Heart left ventricle (tissue), 16 donors: ENCODE measurements at regions not wholly inside any gene's neighbourhood (a gene's known extent, or its start where the extent isn't known, plus 50 kb on each side); places are given as distances from the start of the nearest gene placed in this dataset.

Source experiments
- ATAC-seq, 4 donors: fragments of 200-7000 bp; cut with Tn5 transposase; one replicate each; pipeline ENCODE4 v1.9.1; 2020 to 2022; ENCODE audit warnings: moderate library complexity in 4 of 4, mild to moderate bottlenecking in 3 of 4, moderate number of reproducible peaks in 1 of 4
- DNase-seq, 5 donors: peaks; one replicate each; pipeline ENCODE4 v3.0.0-alpha.2; 2020
- H3K27ac ChIP-seq, 12 donors: fragments of 200-600 bp; sonication (generic) in 4 of 12; one replicate each; pipeline versions ENCODE4 v1.5.0 to v1.8.0; 2016 to 2022; ENCODE audit warnings: mild to moderate bottlenecking in 2 of 12
- H3K27me3 ChIP-seq, 9 donors: fragments of 200-600 bp; sonication (generic) in 2 of 9; one replicate each; pipeline versions ENCODE4 v1.5.1 to v1.8.0; 2016 to 2022; ENCODE audit warnings: mild to moderate bottlenecking in 3 of 9
- H3K36me3 ChIP-seq, 9 donors: fragments of 200-600 bp; sonication (generic) in 2 of 9; one replicate each; pipeline versions ENCODE4 v1.5.0 to v1.8.0; 2018 to 2022; ENCODE audit warnings: mild to moderate bottlenecking in 2 of 9
- H3K4me1 ChIP-seq, 12 donors: fragments of 200-600 bp; sonication (generic) in 4 of 12; one replicate each; pipeline versions ENCODE4 v1.5.0 to v1.8.0; 2016 to 2022; ENCODE audit warnings: mild to moderate bottlenecking in 3 of 12
- H3K4me3 ChIP-seq, 12 donors: fragments of 200-600 bp; sonication (generic) in 4 of 12; one replicate each; pipeline versions ENCODE4 v1.5.0 to v1.8.0; 2017 to 2022; ENCODE audit warnings: mild to moderate bottlenecking in 9 of 12, moderate library complexity in 4 of 12
- H3K9me3 ChIP-seq, 12 donors: fragments of 200-600 bp; sonication (generic) in 4 of 12; one replicate each; pipeline versions ENCODE4 v1.5.0 to v1.8.0; 2016 to 2022; ENCODE audit warnings: mild to moderate bottlenecking in 1 of 12
- CTCF ChIP-seq, 12 donors: fragments of 200-600 bp; sonication (generic) in 4 of 12; IDR thresholded peaks; one replicate each; pipeline versions ENCODE4 v1.5.0 to v1.8.0; 2018 to 2022; ENCODE audit warnings: antibody characterized with exemption in 12 of 12, mild to moderate bottlenecking in 5 of 12
- POLR2A ChIP-seq, 2 donors: fragments of 450-650 bp; IDR thresholded peaks; one replicate each; pipeline ENCODE4 v1.6.1; 2017; ENCODE audit warnings: antibody characterized with exemption in 2 of 2, mild to moderate bottlenecking in 2 of 2, moderate library complexity in 2 of 2
- WGBS, 4 donors: extraction: QIAGEN DNeasy Blood & Tissue Kit in 2 of 4; methylation state at CpG; one replicate each; pipeline versions ENCODE4 v1.1.5 to v1.1.7; 2013 to 2018; 5-methylcytosine and 5-hydroxymethylcytosine counted together
- intact Hi-C, 10 donors: fragments of 100-400 bp; cut with DNase I; formaldehyde crosslinking; loops; one replicate each; pipeline versions ENCODE4 v1.11.1 to v1.14.2; 2022
- donor health status: ischemic (EF 13 %, LVEDD 7.1; RV severe dilation, severe dysfunction).
- donor health status: healthy with polysubstance abuse.
- donor health status: DM: no; HTN: yes; CAD: no.
- donor health status: DM: no; HTN: no; CAD: no.
- donor health status: ischemic (EF 25% LVEDD 6.9; RV normal size, moderate dysfunction).
- donor health status: ischemic (EF 25% LVEDD 5.7; RV mildly dilated, moderate dysfunction).
- donor health status: healthy.
- donor health status: DM: yes; HTN: yes; CAD: no.
- donor health status: ischemic (EF 35%, LVEDD 5.7; RV mildly dilated, moderate dysfunction).
- donor health status: nonischemic (EF 11% LVEDD 7.7; RV severe dilation, severe dysfunction).
- donor health status: DM: yes; HTN: yes; CAD: no.
- donor health status: PGD.
- donor health status: ischemic (EF 29% LVEDD 5.4; RV normal size, mild dysfunction).
- donor health status: nonischemic (EF 23%, LVEDD 6.1; RV moderate dilation, normal function).

GRCh38 chr6:6412700-6413099 is 92.2 kb upstream of the F13A1 start:
- DNase-seq: no peak
- H3K4me3 ChIP-seq: no peak overlapping the region
- H3K27me3 ChIP-seq: no peaks in the 10 kb centered on the region
- ATAC-seq: no peak
- H3K4me1 ChIP-seq: peaks cover 0 to 13% (median 0%) of the 10 kb centered on the region in 12 donors
- H3K36me3 ChIP-seq: no peaks in the 10 kb centered on the region
- H3K27ac ChIP-seq: no peak overlapping the region
- no peaks in the 10 kb centered on the region for H3K9me3 ChIP-seq
- intact Hi-C loops: no loop called here
- WGBS, 4 donors: 72 to 81% (median 77%) methylated on average over 4 of the region's 4 CpGs
- TF ChIP-seq POLR2A (IDR thresholded peaks at IDR 0.05) (no peak), CTCF (IDR thresholded peaks at IDR 0.05) (no peak)

GRCh38 chr6:6414931-6415330 is 94.5 kb upstream of the F13A1 start:
- Histone ChIP-seq H3K27me3 (no peaks in the 10 kb centered on the region), H3K4me1 (peaks cover 0 to 13% (median 0%) of the 10 kb centered on the region in 12 donors), H3K27ac (no peak overlapping the region), H3K9me3 (no peaks in the 10 kb centered on the region), H3K4me3 (no peak overlapping the region), H3K36me3 (no peaks in the 10 kb centered on the region)
- no peak for DNase-seq
- 65 to 87% (median 80%) methylated on average over 5 of the region's 5 CpGs for WGBS, 4 donors
- TF ChIP-seq POLR2A (IDR thresholded peaks at IDR 0.05) (no peak), CTCF (IDR thresholded peaks at IDR 0.05) (no peak)
- ATAC-seq: no peak
- intact Hi-C loops: no loop called here

GRCh38 chr6:6417475-6417874 is 97.0 kb upstream of the F13A1 start:
- Histone ChIP-seq H3K4me1 (peaks cover 0 to 4% (median 0%) of the 10 kb centered on the region in 12 donors), H3K36me3 (no peaks in the 10 kb centered on the region), H3K27ac (no peak overlapping the region), H3K4me3 (no peak overlapping the region), H3K27me3 (no peaks in the 10 kb centered on the region), H3K9me3 (no peaks in the 10 kb centered on the region)
- no peak for TF ChIP-seq POLR2A (IDR thresholded peaks at IDR 0.05)
- no peak for TF ChIP-seq CTCF (IDR thresholded peaks at IDR 0.05)
- ATAC-seq (no peak), DNase-seq (no peak)
- intact Hi-C loops: no loop called here
- 81 to 95% (median 92%) methylated on average over 7 of the region's 7 CpGs for WGBS, 4 donors

GRCh38 chr6:6418421-6418820 is 98.0 kb upstream of the F13A1 start:
- no peak for TF ChIP-seq CTCF (IDR thresholded peaks at IDR 0.05)
- TF ChIP-seq POLR2A (IDR thresholded peaks at IDR 0.05): no peak
- Histone ChIP-seq H3K36me3 (no peaks in the 10 kb centered on the region), H3K4me1 (peaks cover 0 to 4% (median 0%) of the 10 kb centered on the region in 12 donors), H3K4me3 (no peak overlapping the region), H3K27ac (no peak overlapping the region), H3K27me3 (no peaks in the 10 kb centered on the region), H3K9me3 (peaks cover 0 to 6% (median 0%) of the 10 kb centered on the region in 12 donors)
- ATAC-seq (no peak), DNase-seq (no peak)
- 62 to 71% (median 65%) methylated on average over 3 of the region's 3 CpGs for WGBS, 4 donors
- intact Hi-C loops: no loop called here
